ENCODE measurements at regions not wholly inside any gene's neighbourhood (a gene's known extent, or its start where the extent isn't known, plus 50 kb on each side); places are given as distances from the start of the nearest gene placed in this dataset.

DNA sequence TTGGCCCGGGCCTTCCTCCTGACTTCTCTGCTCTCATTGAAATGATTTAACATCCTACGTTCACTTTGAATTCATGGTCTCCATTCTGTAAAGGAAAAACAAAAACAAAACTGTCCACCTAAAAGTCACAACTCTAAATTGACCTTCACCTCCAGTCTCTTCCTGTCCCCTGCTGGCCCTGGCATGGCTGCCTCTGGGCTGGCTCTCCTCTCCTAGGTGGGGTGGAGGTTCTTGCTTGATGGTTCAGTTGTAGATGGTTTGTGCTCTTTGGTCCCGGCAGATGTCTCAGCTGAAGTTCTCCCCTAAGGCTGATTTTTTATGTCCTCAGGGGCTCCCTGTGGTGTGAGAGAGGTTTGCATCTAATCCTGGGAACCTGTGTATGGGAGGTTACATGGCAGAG is 121.1 kb downstream of the ACKR3 start:
- TF ChIP-seq RAD21 (IDR thresholded peaks at IDR 0.05; ENCODE audit: low read depth) (no peak), CEBPB (IDR thresholded peaks at IDR 0.05) (no peak), NFIC (IDR thresholded peaks at IDR 0.05) (no peak)

DNA sequence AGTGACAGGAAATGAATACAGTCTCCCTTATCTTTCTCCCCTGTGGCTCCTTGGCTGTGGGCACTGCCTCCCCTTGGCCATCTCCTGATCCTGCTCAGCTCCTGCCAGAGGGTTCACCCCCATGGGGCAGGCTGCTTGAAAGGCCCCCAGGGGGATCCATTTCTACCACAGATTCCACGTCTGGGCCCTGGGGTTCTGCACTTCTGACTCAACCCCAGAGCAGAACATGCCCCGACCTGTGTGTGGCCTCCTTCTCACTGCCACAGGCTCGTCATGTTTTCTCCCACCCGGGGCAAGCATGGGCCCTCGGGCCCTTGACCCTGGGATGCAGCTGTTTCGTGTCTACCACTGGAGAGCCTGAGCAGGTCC is 122.2 kb downstream of the ACKR3 start:
- no peak for TF ChIP-seq YY1 (IDR thresholded peaks at IDR 0.05; ENCODE audit: low read depth)
- no peak for TF ChIP-seq NFIC (IDR thresholded peaks at IDR 0.05)
- no peak for TF ChIP-seq EP300 (IDR thresholded peaks at IDR 0.05; ENCODE audit: borderline replicate concordance)
- TF ChIP-seq ZBTB7A (IDR thresholded peaks at IDR 0.05; ENCODE audit: low read depth) = no peak
- TF ChIP-seq CEBPB (IDR thresholded peaks at IDR 0.05) = no peak
- no peak for TF ChIP-seq EGR1 (IDR thresholded peaks at IDR 0.05)

DNA sequence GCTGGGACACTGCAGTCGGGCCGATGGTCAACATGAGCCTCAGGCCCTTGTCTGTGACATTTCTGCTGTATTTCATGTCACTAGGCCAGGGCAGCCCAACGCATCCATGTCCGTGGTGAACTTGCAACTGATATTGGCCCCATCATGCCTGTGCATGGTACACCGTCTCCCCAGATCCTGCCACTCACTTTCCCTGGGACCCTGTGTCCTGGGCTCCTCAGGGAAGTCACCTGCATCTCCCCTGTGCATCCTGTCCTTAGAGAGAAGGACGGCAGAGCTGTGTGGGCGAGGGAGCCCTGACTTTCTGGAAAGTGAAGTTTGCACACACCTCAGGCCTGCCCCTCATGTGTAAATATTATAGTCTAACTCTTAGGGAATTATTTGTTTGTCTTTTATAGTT is 123.3 kb downstream of the ACKR3 start:
- TF ChIP-seq TAF1 (IDR thresholded peaks at IDR 0.05; ENCODE audit: low read depth) (no peak), TCF12 (IDR thresholded peaks at IDR 0.05; ENCODE audit: low read depth) (no peak), ZBTB7A (IDR thresholded peaks at IDR 0.05; ENCODE audit: low read depth) (no peak), NFIC (IDR thresholded peaks at IDR 0.05) (no peak), EP300 (IDR thresholded peaks at IDR 0.05; ENCODE audit: borderline replicate concordance) (no peak), CEBPB (IDR thresholded peaks at IDR 0.05) (no peak), EGR1 (IDR thresholded peaks at IDR 0.05) (no peak), CREB1 (IDR thresholded peaks at IDR 0.05; ENCODE audit: low read depth) (no peak), YY1 (IDR thresholded peaks at IDR 0.05; ENCODE audit: low read depth) (no peak), TEAD4 (IDR thresholded peaks at IDR 0.05) (no peak), RAD21 (IDR thresholded peaks at IDR 0.05; ENCODE audit: low read depth) (no peak)
- TF ChIP-seq, protein P1, sequence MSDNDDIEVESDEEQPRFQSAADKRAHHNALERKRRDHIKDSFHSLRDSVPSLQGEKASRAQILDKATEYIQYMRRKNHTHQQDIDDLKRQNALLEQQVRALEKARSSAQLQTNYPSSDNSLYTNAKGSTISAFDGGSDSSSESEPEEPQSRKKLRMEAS (IDR thresholded peaks at IDR 0.05) = no peak
- TF ChIP-seq, protein P2, sequence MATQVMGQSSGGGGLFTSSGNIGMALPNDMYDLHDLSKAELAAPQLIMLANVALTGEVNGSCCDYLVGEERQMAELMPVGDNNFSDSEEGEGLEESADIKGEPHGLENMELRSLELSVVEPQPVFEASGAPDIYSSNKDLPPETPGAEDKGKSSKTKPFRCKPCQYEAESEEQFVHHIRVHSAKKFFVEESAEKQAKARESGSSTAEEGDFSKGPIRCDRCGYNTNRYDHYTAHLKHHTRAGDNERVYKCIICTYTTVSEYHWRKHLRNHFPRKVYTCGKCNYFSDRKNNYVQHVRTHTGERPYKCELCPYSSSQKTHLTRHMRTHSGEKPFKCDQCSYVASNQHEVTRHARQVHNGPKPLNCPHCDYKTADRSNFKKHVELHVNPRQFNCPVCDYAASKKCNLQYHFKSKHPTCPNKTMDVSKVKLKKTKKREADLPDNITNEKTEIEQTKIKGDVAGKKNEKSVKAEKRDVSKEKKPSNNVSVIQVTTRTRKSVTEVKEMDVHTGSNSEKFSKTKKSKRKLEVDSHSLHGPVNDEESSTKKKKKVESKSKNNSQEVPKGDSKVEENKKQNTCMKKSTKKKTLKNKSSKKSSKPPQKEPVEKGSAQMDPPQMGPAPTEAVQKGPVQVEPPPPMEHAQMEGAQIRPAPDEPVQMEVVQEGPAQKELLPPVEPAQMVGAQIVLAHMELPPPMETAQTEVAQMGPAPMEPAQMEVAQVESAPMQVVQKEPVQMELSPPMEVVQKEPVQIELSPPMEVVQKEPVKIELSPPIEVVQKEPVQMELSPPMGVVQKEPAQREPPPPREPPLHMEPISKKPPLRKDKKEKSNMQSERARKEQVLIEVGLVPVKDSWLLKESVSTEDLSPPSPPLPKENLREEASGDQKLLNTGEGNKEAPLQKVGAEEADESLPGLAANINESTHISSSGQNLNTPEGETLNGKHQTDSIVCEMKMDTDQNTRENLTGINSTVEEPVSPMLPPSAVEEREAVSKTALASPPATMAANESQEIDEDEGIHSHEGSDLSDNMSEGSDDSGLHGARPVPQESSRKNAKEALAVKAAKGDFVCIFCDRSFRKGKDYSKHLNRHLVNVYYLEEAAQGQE (IDR thresholded peaks at IDR 0.05; ENCODE audit: low read depth) = no peak
- TF ChIP-seq, protein P3, sequence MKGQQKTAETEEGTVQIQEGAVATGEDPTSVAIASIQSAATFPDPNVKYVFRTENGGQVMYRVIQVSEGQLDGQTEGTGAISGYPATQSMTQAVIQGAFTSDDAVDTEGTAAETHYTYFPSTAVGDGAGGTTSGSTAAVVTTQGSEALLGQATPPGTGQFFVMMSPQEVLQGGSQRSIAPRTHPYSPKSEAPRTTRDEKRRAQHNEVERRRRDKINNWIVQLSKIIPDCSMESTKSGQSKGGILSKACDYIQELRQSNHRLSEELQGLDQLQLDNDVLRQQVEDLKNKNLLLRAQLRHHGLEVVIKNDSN (IDR thresholded peaks at IDR 0.05) = no peak

DNA sequence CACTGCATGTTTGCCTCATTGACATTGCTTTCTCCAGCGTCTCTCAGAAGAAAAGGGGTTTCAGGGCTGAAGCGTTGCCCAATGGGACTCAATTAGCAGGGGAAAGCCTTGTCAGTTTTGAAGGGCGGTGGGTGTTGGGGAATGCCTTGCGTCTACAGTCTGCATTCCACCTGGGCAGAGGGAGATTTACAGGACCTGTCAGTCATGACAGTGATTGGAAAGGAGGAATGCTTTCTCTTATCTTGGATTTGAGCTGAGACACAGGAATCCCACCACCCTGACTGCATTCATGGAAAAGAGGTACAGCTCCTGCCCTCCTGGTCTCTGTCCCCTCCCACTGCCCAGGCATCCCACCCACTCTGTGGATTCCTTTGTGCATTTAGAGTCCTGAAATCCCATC is 123.9 kb downstream of the ACKR3 start:
- TF ChIP-seq, protein P2 (IDR thresholded peaks at IDR 0.05; ENCODE audit: low read depth) = no peak
- TF ChIP-seq TEAD4 (IDR thresholded peaks at IDR 0.05) (no peak), TAF1 (IDR thresholded peaks at IDR 0.05; ENCODE audit: low read depth) (no peak), YY1 (IDR thresholded peaks at IDR 0.05; ENCODE audit: low read depth) (no peak), NFIC (IDR thresholded peaks at IDR 0.05) (no peak), FOXM1 (IDR thresholded peaks at IDR 0.05; ENCODE audit: borderline replicate concordance, low read depth) (no peak), RAD21 (IDR thresholded peaks at IDR 0.05; ENCODE audit: low read depth) (no peak), CEBPB (IDR thresholded peaks at IDR 0.05) (no peak), ZBTB7A (IDR thresholded peaks at IDR 0.05; ENCODE audit: low read depth) (no peak), EGR1 (IDR thresholded peaks at IDR 0.05) (no peak)

DNA sequence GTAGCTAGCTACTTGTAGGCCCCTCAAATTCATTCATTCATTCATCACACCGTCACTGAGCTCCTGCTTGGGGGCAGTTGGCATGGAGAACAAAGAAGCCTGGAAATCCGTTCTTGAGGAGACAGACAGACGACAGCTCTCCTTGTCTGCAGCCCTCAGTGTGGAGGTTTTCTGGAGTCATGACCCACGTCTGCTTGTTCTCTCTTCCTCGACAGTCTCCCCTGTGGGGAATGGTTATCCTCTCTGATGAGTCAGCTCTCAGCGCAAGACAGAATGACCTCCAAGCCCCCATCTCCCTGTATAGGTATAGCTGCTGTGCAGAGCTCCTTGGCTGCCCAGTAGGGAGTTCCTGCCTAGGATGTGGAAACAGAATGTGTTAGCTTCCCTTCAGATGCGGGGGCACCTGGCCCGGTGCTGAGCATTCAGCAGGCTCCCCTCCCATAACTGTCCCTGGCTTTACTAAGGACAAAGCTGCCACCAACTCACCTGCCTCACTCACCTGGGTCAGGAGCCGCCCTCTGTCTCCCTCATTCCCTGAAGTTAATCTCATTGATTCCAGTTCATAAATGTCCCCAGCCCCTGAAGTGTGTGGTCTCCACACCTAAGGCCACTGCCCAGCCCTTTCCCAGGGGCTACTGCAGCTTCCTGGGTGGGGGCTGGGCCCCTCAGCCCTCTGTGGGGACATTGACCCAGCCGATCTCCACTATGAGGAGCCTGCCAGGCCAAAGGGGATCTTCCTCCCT is 124.7 kb downstream of the ACKR3 start:
- TF ChIP-seq EGR1 (IDR thresholded peaks at IDR 0.05) = no peak
- TF ChIP-seq YY1 (IDR thresholded peaks at IDR 0.05; ENCODE audit: low read depth) = no peak
- no peak for TF ChIP-seq TEAD4 (IDR thresholded peaks at IDR 0.05)
- TF ChIP-seq EP300 (IDR thresholded peaks at IDR 0.05; ENCODE audit: borderline replicate concordance) = no peak
- TF ChIP-seq CEBPB (IDR thresholded peaks at IDR 0.05) = no peak
- TF ChIP-seq TAF1 (IDR thresholded peaks at IDR 0.05; ENCODE audit: low read depth) = no peak
- TF ChIP-seq, protein P2 (IDR thresholded peaks at IDR 0.05; ENCODE audit: low read depth) = no peak
- TF ChIP-seq NFIC (IDR thresholded peaks at IDR 0.05) = no peak
- no peak for TF ChIP-seq TCF12 (IDR thresholded peaks at IDR 0.05; ENCODE audit: low read depth)
- TF ChIP-seq ZBTB7A (IDR thresholded peaks at IDR 0.05; ENCODE audit: low read depth) = no peak
- TF ChIP-seq, protein P1 (IDR thresholded peaks at IDR 0.05) = no peak

All from Ishikawa (cell line).